SK-N-SH (cell line): ENCODE measurements at regions not wholly inside any gene's neighbourhood (a gene's known extent, or its start where the extent isn't known, plus 50 kb on each side); places are given as distances from the start of the nearest gene placed in this dataset.

Experiments used
- CTCF ChIA-PET: fragments of 300-600, 350-600 bp; formaldehyde crosslinking; extraction: SDS; loops from one replicate; lab custom pipeline; 2021; lab: Yijun Ruan, JAX
- POLR2A ChIA-PET: fragments of 350-600 bp; sonication (Branson Sonifier 250); formaldehyde crosslinking; extraction: SDS; loops from one replicate; lab custom pipeline; 2020; ENCODE audit warnings: antibody characterized with exemption, inconsistent platforms; lab: Yijun Ruan, JAX
- DNase-seq: peaks from one replicate; pipeline ENCODE4 v3.0.0; 2012
- H2AFZ ChIP-seq: fragments of 200-600 bp; sonication (generic); 2 replicates; pipeline ENCODE4 v1.8.1; 2016; ENCODE audit warnings: antibody characterized with exemption, mild to moderate bottlenecking, low read depth
- H3F3A ChIP-seq: fragments of 200-600 bp; sonication (generic); replicated peaks from 2 replicates; pipeline ENCODE3; 2016; ENCODE audit warnings: antibody characterized with exemption, mild to moderate bottlenecking; ENCODE audit not compliant: insufficient read depth
- H3K27ac ChIP-seq, 2 experiments: fragments of 200-500 bp in 1 of 2; fragments of 200-600 bp in 1 of 2; sonication (Bioruptor generic) in 1 of 2; sonication (generic), shearing (Covaris generic) in 1 of 2; 2 replicates each; pipeline versions ENCODE4 v1.5.1 to v1.6.1; 2014 to 2016; ENCODE audit warnings: low read depth in 2 of 2, inconsistent platforms in 1 of 2, low read length in 1 of 2, mild to moderate bottlenecking in 1 of 2, mixed read lengths in 1 of 2
- H3K27me3 ChIP-seq: fragments of 200-600 bp; sonication (generic), shearing (Covaris generic); 2 replicates; pipeline ENCODE4 v1.6.1; 2016; ENCODE audit warnings: mixed run types; ENCODE audit not compliant: insufficient read depth
- H3K36me3 ChIP-seq, 2 experiments: fragments of 200-500 bp in 1 of 2; fragments of 200-600 bp in 1 of 2; sonication (Bioruptor generic) in 1 of 2; sonication (generic) in 1 of 2; replicated peaks in 1 of 2; 2 replicates each; pipeline versions ENCODE3 to v1.5.1; 2014 to 2016; ENCODE audit warnings: low read length in 1 of 2, mild to moderate bottlenecking in 1 of 2; ENCODE audit not compliant: insufficient read depth in 2 of 2, control insufficient read depth in 1 of 2
- H3K4me1 ChIP-seq, 2 experiments: fragments of 200-500 bp in 1 of 2; fragments of 200-600 bp in 1 of 2; sonication (Bioruptor generic) in 1 of 2; sonication (generic), shearing (Covaris generic) in 1 of 2; 2 replicates each; pipeline versions ENCODE4 v1.5.1 to v1.6.1; 2014 to 2016; ENCODE audit warnings: low read depth in 1 of 2, low read length in 1 of 2, mixed run types in 1 of 2; ENCODE audit not compliant: insufficient read depth in 2 of 2, control insufficient read depth in 1 of 2
- H3K4me2 ChIP-seq: fragments of 200-600 bp; sonication (generic), shearing (Covaris generic); 2 replicates; pipeline ENCODE4 v1.6.1; 2017; ENCODE audit warnings: mixed run types
- H3K4me3 ChIP-seq, 2 experiments: fragments of 200-500 bp in 1 of 2; fragments of 200-600 bp in 1 of 2; sonication (Bioruptor generic) in 1 of 2; sonication (generic), shearing (Covaris generic) in 1 of 2; 2 replicates each; pipeline versions ENCODE4 v1.5.1 to v1.8.1; 2014 to 2016; ENCODE audit warnings: low read depth in 2 of 2, inconsistent platforms in 1 of 2, low read length in 1 of 2, mild to moderate bottlenecking in 1 of 2, mixed read lengths in 1 of 2, moderate library complexity in 1 of 2
- H3K79me2 ChIP-seq: fragments of 200-600 bp; sonication (generic); 2 replicates; pipeline ENCODE4 v1.8.1; 2017; ENCODE audit warnings: mild to moderate bottlenecking; ENCODE audit not compliant: insufficient read depth
- H3K9ac ChIP-seq: fragments of 200-600 bp; sonication (generic); 2 replicates; pipeline ENCODE4 v1.6.1; 2017; ENCODE audit warnings: mixed run types
- H3K9me2 ChIP-seq: fragments of 200-600 bp; sonication (generic); 2 replicates; pipeline ENCODE4 v1.6.1; 2017; ENCODE audit warnings: mixed run types
- H3K9me3 ChIP-seq: fragments of 200-600 bp; sonication (generic); 2 replicates; pipeline ENCODE4 v1.6.1; 2017; ENCODE audit warnings: mixed run types, mild to moderate bottlenecking, moderate library complexity
- H4K20me1 ChIP-seq: fragments of 200-600 bp; sonication (generic); 2 replicates; pipeline ENCODE4 v1.6.1; 2017; ENCODE audit warnings: mild to moderate bottlenecking, mixed run types; ENCODE audit not compliant: insufficient read depth
- CHD2 ChIP-seq: fragments of 150-350 bp; IDR thresholded peaks from 2 replicates; pipeline ENCODE4 v1.6.1; 2018; ENCODE audit warnings: low read length; ENCODE audit not compliant: partially characterized antibody
- ELF1 ChIP-seq: IDR thresholded peaks from 2 replicates; pipeline ENCODE4 v1.4.0; 2012
- EP300 ChIP-seq, 2 experiments: IDR thresholded peaks; 2 replicates each; pipeline versions ENCODE4 v1.4.0 to v1.6.1; 2012; ENCODE audit warnings: borderline replicate concordance in 1 of 2, low read depth in 1 of 2, low read length in 1 of 2
- EZH2phosphoT487 ChIP-seq: fragments of 200-600 bp; sonication (generic); IDR thresholded peaks from 2 replicates; pipeline ENCODE4 v1.6.1; 2017; ENCODE audit warnings: low read depth, mixed run types, mild to moderate bottlenecking, antibody characterized with exemption, moderate library complexity, borderline replicate concordance
- FOXJ3 ChIP-seq: sonication (generic); formaldehyde crosslinking; IDR thresholded peaks from 2 replicates; pipeline ENCODE4 v1.5.1; 2020; ENCODE audit warnings: mild to moderate bottlenecking, missing genetic modification reagents
- GATA2 ChIP-seq: sonication (generic); formaldehyde crosslinking; IDR thresholded peaks from 2 replicates; pipeline ENCODE4 v1.5.0; 2020; ENCODE audit warnings: mild to moderate bottlenecking, missing genetic modification reagents
- JUND ChIP-seq: IDR thresholded peaks from 2 replicates; pipeline ENCODE4 v1.4.0; 2012
- MAX ChIP-seq: IDR thresholded peaks from 2 replicates; pipeline ENCODE4 v1.4.0; 2012; ENCODE audit warnings: low read depth
- MXI1 ChIP-seq: IDR thresholded peaks from 2 replicates; pipeline ENCODE4 v1.6.1; 2012; ENCODE audit warnings: mild to moderate bottlenecking, low read depth, low read length, improper control_type of control experiment
- NFIC ChIP-seq: IDR thresholded peaks from 2 replicates; pipeline ENCODE4 v1.4.0; 2012; ENCODE audit warnings: borderline replicate concordance
- PBX3 ChIP-seq: IDR thresholded peaks from 2 replicates; pipeline ENCODE4; 2012
- RAD21 ChIP-seq: IDR thresholded peaks from 2 replicates; pipeline ENCODE4 v1.6.1; 2012; ENCODE audit warnings: mild to moderate bottlenecking, low read length
- RCOR1 ChIP-seq: fragments of 150-350 bp; IDR thresholded peaks from 2 replicates; pipeline ENCODE4 v1.6.1; 2017; ENCODE audit warnings: antibody characterized with exemption, low read length
- SMC3 ChIP-seq: IDR thresholded peaks from 2 replicates; pipeline ENCODE4 v1.6.1; 2012; ENCODE audit warnings: low read depth, low read length, improper control_type of control experiment
- TAF1 ChIP-seq: IDR thresholded peaks from 2 replicates; pipeline ENCODE4 v1.6.1; 2012; ENCODE audit warnings: low read depth, mild to moderate bottlenecking, low read length, moderate library complexity, borderline replicate concordance
- TCF12 ChIP-seq: IDR thresholded peaks from 2 replicates; pipeline ENCODE4 v1.4.0; 2012
- TEAD4 ChIP-seq: IDR thresholded peaks from 2 replicates; pipeline ENCODE4 v1.4.0; 2012; ENCODE audit warnings: mild to moderate bottlenecking, borderline replicate concordance; ENCODE audit not compliant: insufficient read depth
- ZBTB33 ChIP-seq: IDR thresholded peaks from 2 replicates; pipeline ENCODE4 v1.4.0; 2012; ENCODE audit warnings: low read depth, borderline replicate concordance
- WGBS: methylation state at CpG from one replicate; pipeline ENCODE4 v1.1.6; 2017; ENCODE audit warnings: low lambda C conversion rate; 5-methylcytosine and 5-hydroxymethylcytosine counted together
- TF ChIP-seq, protein P1 (sequence below): fragments of 200-600 bp; sonication (generic); IDR thresholded peaks from 2 replicates; pipeline ENCODE4 v1.6.1; 2017; ENCODE audit warnings: antibody characterized with exemption, mild to moderate bottlenecking, moderate library complexity

- no peak overlapping the region for H3K9ac ChIP-seq
- H2AFZ ChIP-seq = no peak overlapping the region
- CTCF ChIA-PET = interaction anchor here (0.7 to 2.0 kb wide), 45 partner anchors 8 to 447 kb away, joined by 3 to 17 read pairs (median 4); partner anchors contain the start of gene CASZ1
- no peaks in the 10 kb centered on the region for H4K20me1 ChIP-seq
- DNase-seq = no peak
- H3K79me2 ChIP-seq = no peaks in the 10 kb centered on the region
- TF ChIP-seq PBX3 (no peak), TAF1 (no peak), MAX (no peak), TEAD4 (no peak), TCF12 (no peak), JUND (no peak), EZH2phosphoT487 (no peak), EP300 (IDR thresholded peaks at IDR 0.05; ENCODE audit: borderline replicate concordance in 1 of 2, low read depth in 1 of 2, low read length in 1 of 2) (no peak), GATA2 (CRISPR knock-in tag) (no peak), ZBTB33 (no peak), NFIC (no peak), RCOR1 (no peak), ELF1 (no peak), SMC3 (no peak), CHD2 (no peak), RAD21 (no peak), FOXJ3 (CRISPR knock-in tag) (no peak), MXI1 (no peak)
- TF ChIP-seq, protein P1, sequence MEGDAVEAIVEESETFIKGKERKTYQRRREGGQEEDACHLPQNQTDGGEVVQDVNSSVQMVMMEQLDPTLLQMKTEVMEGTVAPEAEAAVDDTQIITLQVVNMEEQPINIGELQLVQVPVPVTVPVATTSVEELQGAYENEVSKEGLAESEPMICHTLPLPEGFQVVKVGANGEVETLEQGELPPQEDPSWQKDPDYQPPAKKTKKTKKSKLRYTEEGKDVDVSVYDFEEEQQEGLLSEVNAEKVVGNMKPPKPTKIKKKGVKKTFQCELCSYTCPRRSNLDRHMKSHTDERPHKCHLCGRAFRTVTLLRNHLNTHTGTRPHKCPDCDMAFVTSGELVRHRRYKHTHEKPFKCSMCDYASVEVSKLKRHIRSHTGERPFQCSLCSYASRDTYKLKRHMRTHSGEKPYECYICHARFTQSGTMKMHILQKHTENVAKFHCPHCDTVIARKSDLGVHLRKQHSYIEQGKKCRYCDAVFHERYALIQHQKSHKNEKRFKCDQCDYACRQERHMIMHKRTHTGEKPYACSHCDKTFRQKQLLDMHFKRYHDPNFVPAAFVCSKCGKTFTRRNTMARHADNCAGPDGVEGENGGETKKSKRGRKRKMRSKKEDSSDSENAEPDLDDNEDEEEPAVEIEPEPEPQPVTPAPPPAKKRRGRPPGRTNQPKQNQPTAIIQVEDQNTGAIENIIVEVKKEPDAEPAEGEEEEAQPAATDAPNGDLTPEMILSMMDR = no peak
- POLR2A ChIA-PET = no interaction called here
- H3K27ac ChIP-seq = no peak overlapping the region
- no peaks in the 10 kb centered on the region for H3K27me3 ChIP-seq
- H3K4me3 ChIP-seq = peak overlapping the region in 1 of 2 experiments; percentile 51; a peak in 1 of 4 replicates
- H3K9me2 ChIP-seq = no peaks in the 10 kb centered on the region
- WGBS = 88% methylated on average over 6 of the region's 6 CpGs
- peaks cover 0 to 60% of the 10 kb centered on the region in 2 experiments; a peak in 3 of 4 replicates for H3K4me1 ChIP-seq
- no peak overlapping the region for H3K4me2 ChIP-seq
- H3K36me3 ChIP-seq = no peaks in the 10 kb centered on the region
- H3F3A ChIP-seq = no peaks in the 10 kb centered on the region
- no peaks in the 10 kb centered on the region for H3K9me3 ChIP-seq
Measured at GRCh38 chr1:10942542-10942912, 69.9 kb upstream of the TARDBP start.
